HG02884 (cell line): ENCODE measurements at regions not wholly inside any gene's neighbourhood (a gene's known extent, or its start where the extent isn't known, plus 50 kb on each side); places are given as distances from the start of the nearest gene placed in this dataset.

Experiments used
- ATAC-seq: cut with Tn5 transposase; IDR thresholded peaks from one replicate; pipeline ENCODE4 v1.9.1; 2021; ENCODE audit warnings: mild to moderate bottlenecking, moderate library complexity; ENCODE audit not compliant: unreplicated experiment

- ATAC-seq: no peak
Observed at GRCh38 chr4:96894621-96895020, 1054.7 kb downstream of the PDHA2 start.

- ATAC-seq: no peak
Observed at GRCh38 chr4:96895826-96896225, 1055.9 kb downstream of the PDHA2 start.

- no peak for ATAC-seq
Observed at GRCh38 chr4:96912716-96913115, 1072.8 kb downstream of the PDHA2 start.

GRCh38 chr4:96913441-96914080 is 1073.7 kb downstream of the PDHA2 start:
- no peak for ATAC-seq

- ATAC-seq: no peak
Observed at GRCh38 chr4:96916711-96917110, 1076.8 kb downstream of the PDHA2 start.

DNA sequence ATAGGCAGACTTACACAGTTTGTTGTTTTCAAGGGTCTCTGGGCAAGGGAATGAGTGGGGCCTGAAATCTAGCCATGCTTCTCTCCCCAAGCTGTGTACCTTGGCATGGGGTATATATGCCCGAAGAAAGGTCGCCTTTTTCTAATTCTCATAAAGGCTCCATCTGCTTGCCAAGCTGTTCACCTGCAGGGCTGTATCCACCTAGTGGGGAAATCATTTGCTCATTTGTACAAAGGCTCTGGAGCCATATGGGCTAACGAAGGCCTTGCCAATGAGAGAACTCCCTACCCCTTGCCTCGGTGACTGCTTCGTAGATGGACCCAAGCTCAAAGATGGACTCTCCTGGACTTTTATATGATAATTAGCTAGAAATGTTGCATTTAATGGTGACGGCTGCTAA is 1097.0 kb downstream of the PDHA2 start:
- no peak for ATAC-seq

- ATAC-seq: no peak
Observed at GRCh38 chr4:96946552-96946951, 1106.7 kb downstream of the PDHA2 start.

- no peak for ATAC-seq
Observed at GRCh38 chr4:96952610-96953009, 1112.7 kb downstream of the PDHA2 start.

- no peak for ATAC-seq
Observed at GRCh38 chr4:96955226-96955625, 1115.3 kb downstream of the PDHA2 start.

DNA sequence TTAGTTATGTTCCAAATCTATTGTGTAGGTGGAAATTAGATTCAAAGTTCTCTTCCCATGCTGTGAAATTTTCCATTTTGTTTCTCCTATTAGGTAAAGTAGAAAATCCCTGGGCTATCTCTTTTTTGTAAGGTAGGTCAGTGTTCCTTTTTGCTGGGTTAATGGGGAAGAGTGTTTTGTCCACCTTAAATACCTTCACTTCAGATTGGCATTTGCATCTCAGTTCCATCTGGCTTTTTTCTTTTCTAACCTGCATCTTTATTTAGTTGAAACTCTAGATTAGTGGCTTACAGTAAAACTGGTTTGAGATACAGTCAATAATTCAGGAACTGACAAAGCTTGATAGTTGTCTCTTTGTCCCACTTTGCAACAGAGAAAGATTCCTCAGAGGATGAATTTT is 1115.8 kb downstream of the PDHA2 start:
- ATAC-seq: no peak

DNA sequence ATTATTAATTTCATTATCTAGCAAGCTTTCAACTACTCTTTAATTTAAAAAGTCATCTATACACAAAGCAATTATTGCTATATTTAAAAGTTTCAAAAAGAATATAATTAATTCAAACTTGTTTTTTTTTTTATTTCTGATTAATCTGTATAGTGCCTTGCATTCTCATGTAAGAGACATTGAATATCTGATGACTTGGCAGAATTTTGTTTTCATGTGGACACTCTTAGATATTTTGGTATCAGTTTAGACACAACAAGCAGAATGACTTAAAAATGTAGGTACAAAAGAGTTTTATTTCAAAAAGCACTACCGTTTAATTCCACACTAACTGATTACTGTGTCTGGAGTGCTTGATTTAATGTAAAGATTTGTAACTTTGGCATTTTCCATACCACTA is 1129.6 kb downstream of the PDHA2 start:
- ATAC-seq: no peak

GRCh38 chr4:96972920-96973319 is 1133.0 kb downstream of the PDHA2 start:
- ATAC-seq: no peak

GRCh38 chr4:96974295-96974694 is 1134.4 kb downstream of the PDHA2 start:
- no peak for ATAC-seq

- no peak for ATAC-seq
Observed at GRCh38 chr4:96983830-96984229, 1143.9 kb downstream of the PDHA2 start.

GRCh38 chr4:96986816-96987215 is 1146.9 kb downstream of the PDHA2 start:
- ATAC-seq: no peak

- ATAC-seq: no peak
Observed at GRCh38 chr4:96991083-96991482, 1151.2 kb downstream of the PDHA2 start.

- no peak for ATAC-seq
Observed at GRCh38 chr4:96992443-96992842, 1150.8 kb downstream of the STPG2 start.

DNA sequence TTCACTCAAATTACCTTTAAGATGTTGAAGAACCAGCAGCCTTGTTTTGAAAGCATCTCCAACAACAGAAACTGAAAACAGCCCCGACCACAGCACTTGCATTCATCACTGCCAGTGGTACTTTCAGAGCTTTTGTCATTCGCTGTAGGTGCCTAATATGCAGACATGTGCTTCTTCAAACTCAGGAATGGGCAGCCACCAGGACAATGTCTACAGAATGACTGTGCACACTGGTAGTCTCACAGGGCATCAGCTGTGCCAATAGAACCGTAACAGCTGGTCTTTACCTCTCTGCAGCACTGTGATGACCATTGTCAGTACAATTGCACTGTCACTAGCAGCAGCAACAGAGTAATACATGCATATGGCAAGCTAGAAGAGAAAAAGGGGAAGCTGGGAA is 1149.7 kb downstream of the STPG2 start:
- ATAC-seq: no peak

DNA sequence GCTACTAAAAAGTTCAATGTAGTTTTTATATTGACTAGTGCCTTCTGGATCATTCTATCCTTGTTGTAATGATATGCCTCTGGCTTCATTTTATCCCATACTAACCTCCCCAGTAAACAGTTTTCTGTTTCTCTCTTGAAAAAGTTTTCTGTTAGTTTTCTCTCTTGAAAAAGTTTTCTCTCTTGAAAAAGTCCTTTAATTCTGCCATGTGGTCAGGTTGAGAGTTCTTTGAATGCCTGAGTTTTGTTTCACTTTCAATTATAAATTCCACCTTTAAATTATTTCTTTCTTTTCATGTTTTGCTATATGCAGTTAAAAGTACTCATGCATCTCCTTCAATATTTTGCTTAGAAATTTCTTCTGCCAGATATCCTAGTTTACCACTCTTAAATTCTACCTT is 1139.6 kb downstream of the STPG2 start:
- ATAC-seq: no peak

DNA sequence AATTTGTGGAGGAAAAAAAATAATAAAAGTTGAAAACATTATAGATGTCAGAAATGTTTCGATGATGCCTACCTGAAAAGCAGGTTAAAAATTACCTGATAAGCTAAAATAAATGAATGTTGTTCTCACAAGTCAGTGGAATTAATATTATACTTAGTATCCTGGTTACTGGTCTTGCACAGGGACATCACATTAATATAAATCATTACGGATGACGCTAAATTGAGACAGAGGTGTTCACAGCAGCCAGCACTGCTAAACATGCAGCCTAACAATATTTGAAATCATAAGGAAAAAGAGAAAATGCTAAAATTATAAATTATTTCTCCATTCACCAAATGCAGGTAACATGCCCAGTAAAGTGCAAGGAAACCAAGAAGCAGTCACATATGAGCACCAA is 1130.0 kb downstream of the STPG2 start:
- ATAC-seq: no peak

GRCh38 chr4:97013711-97014110 is 1129.6 kb downstream of the STPG2 start:
- no peak for ATAC-seq

GRCh38 chr4:97015301-97015700 is 1128.0 kb downstream of the STPG2 start:
- ATAC-seq: no peak

GRCh38 chr4:97016186-97016907 is 1126.9 kb downstream of the STPG2 start:
- ATAC-seq: no peak
